ENCODE measurements at regions not wholly inside any gene's neighbourhood (a gene's known extent, or its start where the extent isn't known, plus 50 kb on each side); places are given as distances from the start of the nearest gene placed in this dataset.
"Not testable (repeated sequence)": the region's sequence is repeated elsewhere in the genome, so short reads cannot be mapped to it uniquely, and the experiment has no call there.

DNA sequence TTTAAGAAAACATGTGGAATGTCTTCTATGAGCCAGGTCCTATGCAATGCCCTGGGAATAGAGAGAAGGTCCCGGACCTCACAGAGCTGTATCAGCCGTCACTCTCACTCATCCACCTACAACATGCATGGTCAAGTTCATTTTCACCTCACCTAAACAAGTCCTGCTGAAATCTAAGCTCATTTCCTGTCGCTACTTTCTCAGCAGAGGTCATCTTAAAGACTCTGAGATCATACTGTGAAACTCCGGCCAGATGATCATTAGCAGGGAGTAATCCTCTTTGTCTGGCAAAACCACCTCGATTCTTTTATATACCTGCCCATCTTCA lies 66.2 kb upstream of the LYRM9 start:
- no peak overlapping the region for H3K4me3 ChIP-seq (ENCODE audit: low read depth, low read length)
- TF ChIP-seq, protein P1, sequence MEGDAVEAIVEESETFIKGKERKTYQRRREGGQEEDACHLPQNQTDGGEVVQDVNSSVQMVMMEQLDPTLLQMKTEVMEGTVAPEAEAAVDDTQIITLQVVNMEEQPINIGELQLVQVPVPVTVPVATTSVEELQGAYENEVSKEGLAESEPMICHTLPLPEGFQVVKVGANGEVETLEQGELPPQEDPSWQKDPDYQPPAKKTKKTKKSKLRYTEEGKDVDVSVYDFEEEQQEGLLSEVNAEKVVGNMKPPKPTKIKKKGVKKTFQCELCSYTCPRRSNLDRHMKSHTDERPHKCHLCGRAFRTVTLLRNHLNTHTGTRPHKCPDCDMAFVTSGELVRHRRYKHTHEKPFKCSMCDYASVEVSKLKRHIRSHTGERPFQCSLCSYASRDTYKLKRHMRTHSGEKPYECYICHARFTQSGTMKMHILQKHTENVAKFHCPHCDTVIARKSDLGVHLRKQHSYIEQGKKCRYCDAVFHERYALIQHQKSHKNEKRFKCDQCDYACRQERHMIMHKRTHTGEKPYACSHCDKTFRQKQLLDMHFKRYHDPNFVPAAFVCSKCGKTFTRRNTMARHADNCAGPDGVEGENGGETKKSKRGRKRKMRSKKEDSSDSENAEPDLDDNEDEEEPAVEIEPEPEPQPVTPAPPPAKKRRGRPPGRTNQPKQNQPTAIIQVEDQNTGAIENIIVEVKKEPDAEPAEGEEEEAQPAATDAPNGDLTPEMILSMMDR (IDR thresholded peaks at IDR 0.05; ENCODE audit: control insufficient read depth, extremely low read depth, insufficient read depth) = no peak
- no peak for DNase-seq (ENCODE audit: low read depth)

GRCh38 chr17:27960183-27960849 lies 67.2 kb upstream of the LYRM9 start:
- no peak overlapping the region for H3K4me3 ChIP-seq (ENCODE audit: low read depth, low read length)
- TF ChIP-seq, protein P1 (IDR thresholded peaks at IDR 0.05; ENCODE audit: control insufficient read depth, extremely low read depth, insufficient read depth) = no peak
- DNase-seq (ENCODE audit: low read depth) = no peak

DNA sequence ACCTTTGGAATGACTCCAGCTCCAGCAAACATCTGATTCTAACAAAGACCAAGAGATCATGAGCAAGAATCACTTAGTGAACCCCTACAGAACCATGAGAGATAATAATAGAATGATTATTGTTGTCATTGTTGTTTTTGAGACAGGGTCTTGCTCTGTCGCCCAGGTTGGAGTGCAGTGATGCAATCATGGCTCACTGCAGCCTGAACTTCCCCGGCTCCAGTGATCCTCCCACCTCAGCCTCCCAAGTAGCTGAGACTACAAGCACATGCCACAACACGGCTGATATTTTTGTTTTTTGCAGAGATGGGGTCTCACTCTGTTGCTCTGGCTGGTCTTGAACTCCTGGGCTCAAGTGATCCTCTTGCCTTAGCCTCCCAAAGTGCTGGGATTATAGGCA lies 69.4 kb upstream of the LYRM9 start:
- not testable (repeated sequence) for H3K4me3 ChIP-seq (ENCODE audit: low read depth, low read length); DNase-seq (ENCODE audit: low read depth)

DNA sequence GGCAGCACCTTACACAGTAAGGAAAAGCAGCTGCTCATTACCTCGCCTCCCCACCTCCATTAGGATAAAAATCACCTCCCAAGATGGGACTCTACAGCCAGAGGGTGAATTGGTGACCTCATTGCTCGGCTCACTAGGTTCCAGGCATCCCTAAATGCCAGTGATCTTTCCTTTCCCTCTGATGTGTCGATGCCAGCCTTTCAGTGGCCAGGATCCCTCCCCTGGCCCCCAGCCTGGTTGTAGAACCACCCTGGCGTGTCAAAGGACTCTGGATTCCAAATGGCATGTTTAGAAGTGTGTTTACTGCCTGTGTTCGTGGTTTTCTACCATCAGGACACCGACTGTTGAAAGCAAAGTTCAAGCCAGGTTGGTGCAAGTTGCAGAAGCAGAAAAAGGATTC lies 72.1 kb upstream of the LYRM9 start:
- DNase-seq (ENCODE audit: low read depth) = no peak

DNA sequence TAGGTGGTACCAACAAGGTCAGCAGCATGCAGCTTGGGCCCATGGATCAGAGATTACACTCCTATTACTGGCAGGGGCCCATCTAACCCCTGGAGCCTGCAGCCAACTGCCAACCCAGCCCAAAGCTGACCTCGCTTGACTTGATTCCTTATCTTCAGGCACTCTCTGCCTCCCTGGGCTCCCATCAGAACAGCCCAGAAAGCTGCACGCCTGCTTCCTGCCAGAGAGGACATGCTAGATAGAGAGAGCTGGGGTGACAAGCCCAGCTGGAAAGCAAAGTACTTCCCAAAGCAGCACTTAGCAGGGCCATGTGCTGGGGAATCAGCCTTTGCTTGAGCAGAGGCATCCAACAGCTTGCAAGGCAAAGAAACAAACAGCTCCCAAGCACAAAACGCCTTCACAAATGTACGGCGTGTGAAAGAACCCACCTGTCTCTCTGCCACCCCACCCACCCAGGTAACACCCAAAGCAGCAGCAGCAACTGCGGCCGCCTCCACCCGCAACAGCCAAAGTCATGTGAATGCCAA lies 74.2 kb upstream of the NLK start:
- TF ChIP-seq, protein P1 (IDR thresholded peaks at IDR 0.05; ENCODE audit: control insufficient read depth, extremely low read depth, insufficient read depth) = no peak
- DNase-seq (ENCODE audit: low read depth) = no peak

More for the DNA sequence above, 72.1 kb upstream of the LYRM9 start:
- H3K4me3 ChIP-seq (ENCODE audit: low read depth, low read length) = no peak overlapping the region
- TF ChIP-seq, protein P1 (IDR thresholded peaks at IDR 0.05; ENCODE audit: control insufficient read depth, extremely low read depth, insufficient read depth) = no peak

GRCh38 chr17:27970587-27970986 lies 71.9 kb upstream of the NLK start:
- no peak overlapping the region for H3K4me3 ChIP-seq (ENCODE audit: low read depth, low read length)
- TF ChIP-seq, protein P1 (IDR thresholded peaks at IDR 0.05; ENCODE audit: control insufficient read depth, extremely low read depth, insufficient read depth) = no peak
- DNase-seq (ENCODE audit: low read depth) = no peak

More for the DNA sequence above, 74.2 kb upstream of the NLK start:
- H3K4me3 ChIP-seq (ENCODE audit: low read depth, low read length) = no peak overlapping the region

- no peak overlapping the region for H3K4me3 ChIP-seq (ENCODE audit: low read depth, low read length)
- no peak for DNase-seq (ENCODE audit: low read depth)
- TF ChIP-seq, protein P1 (IDR thresholded peaks at IDR 0.05; ENCODE audit: control insufficient read depth, extremely low read depth, insufficient read depth) = no peak
Observed at GRCh38 chr17:27973258-27974044, 69.0 kb upstream of the NLK start.

Data from LNCaP clone FGC (cell line).